Trophoblast cell (in vitro differentiated cells and primary cell): ENCODE measurements at regions not wholly inside any gene's neighbourhood (a gene's known extent, or its start where the extent isn't known, plus 50 kb on each side); places are given as distances from the start of the nearest gene placed in this dataset.

Source experiments
- DNase-seq, 2 donors: peaks; one replicate each; pipeline ENCODE4 v3.0.0-alpha.2; 2016
- H2AFZ ChIP-seq: 2 replicates; pipeline ENCODE4 v1.6.1; 2013; ENCODE audit warnings: low read length, moderate library complexity, mild to moderate bottlenecking; ENCODE audit not compliant: insufficient read depth, poor library complexity
- H2AK5ac ChIP-seq: 2 replicates; pipeline ENCODE4 v1.6.1; 2013; ENCODE audit warnings: mild to moderate bottlenecking, low read length
- H2BK120ac ChIP-seq: 2 replicates; pipeline ENCODE4 v1.6.1; 2013; ENCODE audit warnings: low read length, mild to moderate bottlenecking, moderate library complexity; ENCODE audit not compliant: insufficient read depth, poor library complexity
- H2BK12ac ChIP-seq: 2 replicates; pipeline ENCODE4 v1.6.1; 2013; ENCODE audit warnings: mild to moderate bottlenecking, low read length, moderate library complexity
- H2BK5ac ChIP-seq: 2 replicates; pipeline ENCODE4 v1.6.1; 2013; ENCODE audit warnings: low read length, low read depth, moderate library complexity, mild to moderate bottlenecking; ENCODE audit not compliant: poor library complexity
- H3K14ac ChIP-seq: 2 replicates; pipeline ENCODE4 v1.6.1; 2013; ENCODE audit warnings: mild to moderate bottlenecking, low read length
- H3K18ac ChIP-seq: 2 replicates; pipeline ENCODE4 v1.6.1; 2013; ENCODE audit warnings: mild to moderate bottlenecking, low read length
- H3K23ac ChIP-seq: 2 replicates; pipeline ENCODE4 v1.6.1; 2013; ENCODE audit warnings: low read length
- H3K27ac ChIP-seq: 2 replicates; pipeline ENCODE4 v1.5.1; 2013; ENCODE audit warnings: low read depth, mild to moderate bottlenecking, inconsistent platforms, low read length, moderate library complexity
- H3K27me3 ChIP-seq: 2 replicates; pipeline ENCODE4 v1.6.1; 2013; ENCODE audit warnings: inconsistent platforms, mild to moderate bottlenecking, low read length, moderate library complexity; ENCODE audit not compliant: insufficient read depth
- H3K36me3 ChIP-seq, 2 experiments: 1 replicate in 1 of 2; 2 replicates in 1 of 2; pipeline ENCODE4 v1.6.1; 2013; ENCODE audit warnings: low read length in 2 of 2, mild to moderate bottlenecking in 2 of 2, moderate library complexity in 1 of 2; ENCODE audit not compliant: insufficient read depth in 2 of 2, control insufficient read depth in 1 of 2
- H3K4ac ChIP-seq: 2 replicates; pipeline ENCODE4 v1.6.1; 2013; ENCODE audit warnings: low read depth, mild to moderate bottlenecking, low read length, moderate library complexity
- H3K4me1 ChIP-seq, 2 experiments: 1 replicate in 1 of 2; 2 replicates in 1 of 2; pipeline ENCODE4 v1.6.1; 2013; ENCODE audit warnings: low read length in 2 of 2, mild to moderate bottlenecking in 2 of 2, moderate library complexity in 1 of 2; ENCODE audit not compliant: insufficient read depth in 2 of 2, control insufficient read depth in 1 of 2
- H3K4me2 ChIP-seq: 2 replicates; pipeline ENCODE4 v1.6.1; 2013; ENCODE audit warnings: inconsistent platforms, mild to moderate bottlenecking, low read length, moderate library complexity
- H3K4me3 ChIP-seq: 2 replicates; pipeline ENCODE4 v1.5.1; 2013; ENCODE audit warnings: mild to moderate bottlenecking, low read depth, low read length, inconsistent platforms
- H3K79me1 ChIP-seq: one replicate; pipeline ENCODE4 v1.6.1; 2013; ENCODE audit warnings: low read length
- H3K79me2 ChIP-seq: 2 replicates; pipeline ENCODE4 v1.6.1; 2013; ENCODE audit warnings: low read length, mild to moderate bottlenecking; ENCODE audit not compliant: control insufficient read depth, insufficient read depth, poor library complexity
- H3K9ac ChIP-seq: 2 replicates; pipeline ENCODE4 v1.6.1; 2013; ENCODE audit warnings: mild to moderate bottlenecking, low read length
- H3K9me3 ChIP-seq: 2 replicates; pipeline ENCODE4 v1.6.1; 2013; ENCODE audit warnings: low read depth, mild to moderate bottlenecking, control low read depth, inconsistent platforms, low read length; ENCODE audit not compliant: insufficient read depth
- H4K12ac ChIP-seq: 2 replicates; pipeline ENCODE4 v1.6.1; 2013; ENCODE audit warnings: low read depth, mild to moderate bottlenecking, low read length, moderate library complexity
- H4K8ac ChIP-seq: 2 replicates; pipeline ENCODE4 v1.6.1; 2013; ENCODE audit warnings: low read depth, mild to moderate bottlenecking, low read length, moderate library complexity
- H4K91ac ChIP-seq: one replicate; pipeline ENCODE4 v1.6.1; 2013; ENCODE audit warnings: low read depth, mild to moderate bottlenecking, low read length, moderate library complexity
- WGBS: extraction: QIAGEN DNeasy Blood & Tissue Kit; methylation state at CpG from one replicate; pipeline ENCODE4 v1.1.7; 2013; ENCODE audit warnings: missing lambda C conversion rate; ENCODE audit not compliant: insufficient read length, insufficient coverage; ENCODE audit errors: extremely low coverage; 5-methylcytosine and 5-hydroxymethylcytosine counted together

- no peak for DNase-seq
- Histone ChIP-seq H4K12ac (no peak overlapping the region), H3K4ac (no peak overlapping the region), H3K27ac (no peak overlapping the region), H3K4me3 (no peak overlapping the region), H4K8ac (no peak overlapping the region), H2AK5ac (no peak overlapping the region), H3K4me1 (no peaks in the 10 kb centered on the region), H3K79me2 (no peaks in the 10 kb centered on the region), H2BK5ac (no peak overlapping the region), H3K27me3 (no peaks in the 10 kb centered on the region), H2BK12ac (no peak overlapping the region), H3K4me2 (no peak overlapping the region), H3K14ac (no peak overlapping the region), H3K18ac (no peak overlapping the region), H3K23ac (no peak overlapping the region), H3K36me3 (no peaks in the 10 kb centered on the region), H3K9me3 (peaks cover 1% of the 10 kb centered on the region), H4K91ac (no peak overlapping the region), H3K79me1 (no peaks in the 10 kb centered on the region), H2BK120ac (no peak overlapping the region), H3K9ac (no peak overlapping the region), H2AFZ (no peak overlapping the region)
- WGBS = no CpG with 5 or more reads among the region's 6 CpGs
Measured at GRCh38 chr1:30597711-30598110, 125.7 kb downstream of the MATN1 start.

- Histone ChIP-seq H3K9ac (no peak overlapping the region), H2BK5ac (no peak overlapping the region), H2AK5ac (no peak overlapping the region), H3K79me1 (no peaks in the 10 kb centered on the region), H3K14ac (no peak overlapping the region), H3K4ac (no peak overlapping the region), H4K8ac (no peak overlapping the region), H3K9me3 (peaks cover 1% of the 10 kb centered on the region), H3K4me3 (no peak overlapping the region), H3K36me3 (no peaks in the 10 kb centered on the region), H3K4me2 (no peak overlapping the region), H3K79me2 (no peaks in the 10 kb centered on the region), H3K4me1 (no peaks in the 10 kb centered on the region), H3K27ac (no peak overlapping the region), H3K27me3 (no peaks in the 10 kb centered on the region), H3K18ac (no peak overlapping the region), H2BK12ac (no peak overlapping the region), H3K23ac (no peak overlapping the region), H2AFZ (no peak overlapping the region), H2BK120ac (no peak overlapping the region), H4K91ac (no peak overlapping the region), H4K12ac (no peak overlapping the region)
- DNase-seq = no peak
- WGBS = no CpG with 5 or more reads among the region's 6 CpGs
Measured at GRCh38 chr1:30596891-30597290, 126.5 kb downstream of the MATN1 start.

DNA sequence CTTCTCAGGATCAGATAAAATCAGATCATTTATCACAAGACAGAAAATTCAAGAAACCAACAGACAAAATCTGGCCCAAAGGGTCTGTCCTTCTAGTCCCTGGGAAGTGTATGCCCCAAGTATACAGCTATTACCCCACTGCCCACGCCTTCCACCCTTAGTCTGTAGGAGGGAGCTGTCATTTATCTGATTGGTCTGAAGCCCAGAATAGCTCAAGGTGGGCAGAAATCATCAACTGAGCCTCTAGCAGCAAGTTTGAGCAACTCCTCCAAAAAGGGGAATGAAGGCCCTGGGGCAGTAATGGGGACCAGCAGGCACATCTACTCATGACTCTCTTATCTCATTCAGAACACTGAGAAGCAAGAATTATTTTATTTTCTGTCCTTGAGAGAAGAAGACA lies 126.9 kb downstream of the MATN1 start:
- H4K12ac ChIP-seq = no peak overlapping the region
- no peaks in the 10 kb centered on the region for H3K79me1 ChIP-seq
- H2BK120ac ChIP-seq = no peak overlapping the region
- no peaks in the 10 kb centered on the region for H3K4me1 ChIP-seq
- H4K91ac ChIP-seq = no peak overlapping the region
- H2AFZ ChIP-seq = no peak overlapping the region
- H3K9ac ChIP-seq = no peak overlapping the region
- H3K9me3 ChIP-seq = peaks cover 1% of the 10 kb centered on the region
- no peak overlapping the region for H2BK5ac ChIP-seq
- H3K36me3 ChIP-seq = no peaks in the 10 kb centered on the region
- no peak overlapping the region for H3K27ac ChIP-seq
- no peaks in the 10 kb centered on the region for H3K79me2 ChIP-seq
- no peak overlapping the region for H2BK12ac ChIP-seq
- H3K18ac ChIP-seq = no peak overlapping the region
- no peaks in the 10 kb centered on the region for H3K27me3 ChIP-seq
- no peak overlapping the region for H3K4me3 ChIP-seq
- no CpG with 5 or more reads among the region's 1 CpG for WGBS
- no peak overlapping the region for H4K8ac ChIP-seq
- H3K23ac ChIP-seq = no peak overlapping the region
- no peak for DNase-seq
- no peak overlapping the region for H3K4ac ChIP-seq
- H3K4me2 ChIP-seq = no peak overlapping the region
- no peak overlapping the region for H2AK5ac ChIP-seq
- no peak overlapping the region for H3K14ac ChIP-seq

- no peak for DNase-seq
- WGBS = no CpG with 5 or more reads among the region's 5 CpGs
- H3K4ac ChIP-seq = no peak overlapping the region
Measured at GRCh38 chr1:30589083-30589482, 134.3 kb downstream of the MATN1 start.

More at GRCh38 chr1:30589083-30589482, 134.3 kb downstream of the MATN1 start:
- Histone ChIP-seq H3K4me2 (no peak overlapping the region), H2BK12ac (no peak overlapping the region), H4K91ac (no peak overlapping the region), H3K27ac (no peak overlapping the region), H3K27me3 (no peaks in the 10 kb centered on the region), H4K12ac (no peak overlapping the region), H4K8ac (no peak overlapping the region), H2BK5ac (no peak overlapping the region), H3K23ac (no peak overlapping the region), H3K18ac (no peak overlapping the region), H2AK5ac (no peak overlapping the region), H3K4me3 (no peak overlapping the region), H3K79me2 (no peaks in the 10 kb centered on the region), H3K79me1 (no peaks in the 10 kb centered on the region), H3K36me3 (no peaks in the 10 kb centered on the region), H3K4me1 (no peaks in the 10 kb centered on the region), H3K9ac (no peak overlapping the region), H3K14ac (no peak overlapping the region), H3K9me3 (no peaks in the 10 kb centered on the region), H2BK120ac (no peak overlapping the region), H2AFZ (no peak overlapping the region)
